Gastrocnemius medialis (tissue), 4 donors: ENCODE measurements at regions not wholly inside any gene's neighbourhood (a gene's known extent, or its start where the extent isn't known, plus 50 kb on each side); places are given as distances from the start of the nearest gene placed in this dataset.

Experiments used
- ATAC-seq, 2 donors: fragments of 150-250 bp; one replicate each; pipeline ENCODE4 v1.9.1; 2016
- DNase-seq, 2 donors: peaks; one replicate each; pipeline ENCODE4 v3.0.0-alpha.2; 2019
- H3K27ac ChIP-seq, 4 donors: fragments of 200-600 bp; sonication (generic); 1 replicate in 1 of 4; 2 replicates in 3 of 4; pipeline ENCODE4 v1.5.1; 2016 to 2018; ENCODE audit warnings: mild to moderate bottlenecking in 2 of 4, moderate library complexity in 1 of 4
- H3K27me3 ChIP-seq, 3 donors: fragments of 200-600 bp; sonication (generic) in 2 of 3; 1 replicate in 1 of 3; 2 replicates in 2 of 3; pipeline versions ENCODE4 v1.5.1 to v1.6.0; 2016 to 2019; ENCODE audit warnings: mild to moderate bottlenecking in 1 of 3, moderate library complexity in 1 of 3
- H3K36me3 ChIP-seq, 2 donors: fragments of 200-600 bp; sonication (generic) in 1 of 2; one replicate each; pipeline ENCODE4 v1.5.1; 2017 to 2018
- H3K4me1 ChIP-seq, 2 donors: fragments of 200-600 bp; sonication (generic) in 1 of 2; one replicate each; pipeline ENCODE4 v1.5.1; 2016 to 2017; ENCODE audit warnings: mild to moderate bottlenecking in 2 of 2
- H3K4me3 ChIP-seq, 4 donors: fragments of 200-600 bp; sonication (generic) in 3 of 4; 1 replicate in 1 of 4; 2 replicates in 3 of 4; pipeline ENCODE4 v1.5.1; 2016 to 2019; ENCODE audit warnings: mild to moderate bottlenecking in 2 of 4
- H3K9me3 ChIP-seq, 3 donors: fragments of 200-600 bp; sonication (generic) in 2 of 3; 1 replicate in 1 of 3; 2 replicates in 2 of 3; pipeline ENCODE4 v1.5.1; 2016 to 2019
- CTCF ChIP-seq, 5 experiments: fragments of 450-650 bp in 3 of 5; fragments of 200-600 bp in 2 of 5; sonication (generic) in 2 of 5; IDR thresholded peaks in 4 of 5; conservative IDR thresholded peaks in 1 of 5; 1 replicate in 4 of 5; 2 replicates in 1 of 5; pipeline ENCODE4 v1.5.1; 2016 to 2019; ENCODE audit warnings: antibody characterized with exemption in 5 of 5, mild to moderate bottlenecking in 3 of 5, moderate library complexity in 3 of 5
- POLR2A ChIP-seq, 2 donors: fragments of 450-650 bp; IDR thresholded peaks; one replicate each; pipeline ENCODE4 v1.6.1; 2017; ENCODE audit warnings: antibody characterized with exemption in 2 of 2, mild to moderate bottlenecking in 2 of 2, moderate library complexity in 2 of 2
- in situ Hi-C, 4 donors: fragments of 200-750 bp; cut with MboI; loops; one replicate each; pipeline versions ENCODE4 v1.15.0 to v1.8.0; 2017; ENCODE audit warnings: low sequenced_read_pairs in 4 of 4
- intact Hi-C: fragments of 100-400 bp; cut with DNase I; formaldehyde crosslinking; loops from one replicate; pipeline ENCODE4 v1.15.1; 2023; ENCODE audit warnings: low total_unique reads

- DNase-seq (no peak), ATAC-seq (no peak)
- no peak for TF ChIP-seq CTCF (IDR thresholded peaks at IDR 0.05 in 4 of 5, conservative IDR thresholded peaks at IDR 0.05 in 1 of 5)
- TF ChIP-seq POLR2A (IDR thresholded peaks at IDR 0.05): no peak
- Histone ChIP-seq H3K4me3 (no peak overlapping the region), H3K4me1 (peaks cover 8 to 16% of the 10 kb centered on the region in 2 donors), H3K27me3 (no peaks in the 10 kb centered on the region), H3K27ac (no peak overlapping the region), H3K9me3 (no peaks in the 10 kb centered on the region), H3K36me3 (no peaks in the 10 kb centered on the region)
- intact Hi-C loops: loop anchor here (5.0 kb wide), 1 partner anchor 34 kb away; no protein-coding TSS in a partner anchor
- in situ Hi-C loops: no loop called here
Observed at GRCh38 chr18:27411013-27411412, 225.9 kb upstream of the CHST9 start.

- in situ Hi-C loops (no loop called here), intact Hi-C loops (no loop called here)
- DNase-seq: no peak
- TF ChIP-seq CTCF (IDR thresholded peaks at IDR 0.05 in 4 of 5, conservative IDR thresholded peaks at IDR 0.05 in 1 of 5): no peak
- TF ChIP-seq POLR2A (IDR thresholded peaks at IDR 0.05): no peak
- Histone ChIP-seq H3K27me3 (no peaks in the 10 kb centered on the region), H3K27ac (no peak overlapping the region), H3K36me3 (no peaks in the 10 kb centered on the region), H3K9me3 (no peaks in the 10 kb centered on the region), H3K4me1 (no peaks in the 10 kb centered on the region), H3K4me3 (no peak overlapping the region)
- no peak for ATAC-seq
Observed at GRCh38 chr18:27404855-27405254, 219.7 kb upstream of the CHST9 start.

GRCh38 chr18:27400001-27400400, 214.9 kb upstream of the CHST9 start:
- Histone ChIP-seq H3K4me1 (no peaks in the 10 kb centered on the region), H3K27ac (no peak overlapping the region), H3K27me3 (no peaks in the 10 kb centered on the region), H3K9me3 (no peaks in the 10 kb centered on the region), H3K4me3 (no peak overlapping the region), H3K36me3 (no peaks in the 10 kb centered on the region)
- DNase-seq (no peak), ATAC-seq (no peak)
- TF ChIP-seq POLR2A (IDR thresholded peaks at IDR 0.05) (no peak), CTCF (IDR thresholded peaks at IDR 0.05 in 4 of 5, conservative IDR thresholded peaks at IDR 0.05 in 1 of 5) (no peak)
- in situ Hi-C loops (no loop called here), intact Hi-C loops (no loop called here)

GRCh38 chr18:27395752-27396151, 210.6 kb upstream of the CHST9 start:
- H3K27me3 ChIP-seq: no peaks in the 10 kb centered on the region
- no peaks in the 10 kb centered on the region for H3K9me3 ChIP-seq
- TF ChIP-seq POLR2A (IDR thresholded peaks at IDR 0.05) (no peak), CTCF (IDR thresholded peaks at IDR 0.05 in 4 of 5, conservative IDR thresholded peaks at IDR 0.05 in 1 of 5) (no peak)
- H3K27ac ChIP-seq: no peak overlapping the region
- in situ Hi-C loops (loop anchor here in 1 of 4 donors (25.0 kb wide), 1 partner anchor 108 kb away; no protein-coding TSS in a partner anchor), intact Hi-C loops (no loop called here)
- no peak for DNase-seq
- H3K4me3 ChIP-seq: no peak overlapping the region
- H3K4me1 ChIP-seq: no peaks in the 10 kb centered on the region
- no peaks in the 10 kb centered on the region for H3K36me3 ChIP-seq
- ATAC-seq: no peak

- no peaks in the 10 kb centered on the region for H3K4me1 ChIP-seq
- ATAC-seq: no peak
- H3K27me3 ChIP-seq: no peaks in the 10 kb centered on the region
- no peaks in the 10 kb centered on the region for H3K9me3 ChIP-seq
- H3K27ac ChIP-seq: no peak overlapping the region
- no peaks in the 10 kb centered on the region for H3K36me3 ChIP-seq
- no peak for DNase-seq
- no peak overlapping the region for H3K4me3 ChIP-seq
- no peak for TF ChIP-seq CTCF (IDR thresholded peaks at IDR 0.05 in 4 of 5, conservative IDR thresholded peaks at IDR 0.05 in 1 of 5)
- TF ChIP-seq POLR2A (IDR thresholded peaks at IDR 0.05): no peak
- intact Hi-C loops: no loop called here
- in situ Hi-C loops: loop anchor here in 1 of 4 donors (25.0 kb wide), 1 partner anchor 107 kb away; no protein-coding TSS in a partner anchor
Observed at GRCh38 chr18:27394687-27395086, 209.6 kb upstream of the CHST9 start.
